ENCODE measurements at regions not wholly inside any gene's neighbourhood (a gene's known extent, or its start where the extent isn't known, plus 50 kb on each side); places are given as distances from the start of the nearest gene placed in this dataset.

- H3K27ac ChIP-seq (ENCODE audit: low read depth, low read length): no peak overlapping the region
- 0 out of 4 replicates have a peak, but pooled peaks cover 0 to 4% of the 10 kb centered on the region in 2 experiments for H3K4me1 ChIP-seq (ENCODE audit: control insufficient read depth in 1 of 2, insufficient read depth in 2 of 2, low read length in 2 of 2)
- no peak overlapping the region for H3K4me3 ChIP-seq (replicated peaks in 1 of 2; ENCODE audit: low read depth in 1 of 2, low read length in 2 of 2)
- no peak overlapping the region for H3K9ac ChIP-seq (ENCODE audit: low read length)
- DNase-seq (ENCODE audit: low read depth, low spot score) (no peak), ATAC-seq (no peak)
- H3K36me3 ChIP-seq (ENCODE audit: control insufficient read depth in 1 of 2, insufficient read depth in 2 of 2, low read length in 2 of 2): no peaks in the 10 kb centered on the region
- no peak overlapping the region for H2AFZ ChIP-seq (ENCODE audit: low read depth, low read length, poor library complexity, severe bottlenecking)
- H3K9me2 ChIP-seq (ENCODE audit: insufficient read depth): no peaks in the 10 kb centered on the region
- no peak overlapping the region for H3K4me2 ChIP-seq (ENCODE audit: low read length)
- H4K20me1 ChIP-seq (ENCODE audit: insufficient read depth): no peaks in the 10 kb centered on the region
- BruUV-seq (replicated peaks): no TSS peak
- TF ChIP-seq EZH2phosphoT487 (IDR thresholded peaks at IDR 0.05; ENCODE audit: borderline replicate concordance) (no peak), SIN3A (IDR thresholded peaks at IDR 0.05; ENCODE audit: low read depth) (no peak), SP1 (IDR thresholded peaks at IDR 0.05; ENCODE audit: low read depth) (no peak), RAD21 (IDR thresholded peaks at IDR 0.05; ENCODE audit: low read depth) (no peak), ZFX (IDR thresholded peaks at IDR 0.05) (no peak), SRF (IDR thresholded peaks at IDR 0.05; ENCODE audit: low read depth) (no peak), CEBPB (IDR thresholded peaks at IDR 0.05; ENCODE audit: low read depth) (no peak), ZNF274 (IDR thresholded peaks at IDR 0.05; ENCODE audit: low read depth, low read length) (no peak), EZH2 (IDR thresholded peaks at IDR 0.05) (no peak), TCF7L2 (IDR thresholded peaks at IDR 0.05; ENCODE audit: borderline replicate concordance, extremely low read depth, insufficient read depth, insufficient read length) (no peak), YY1 (IDR thresholded peaks at IDR 0.05; ENCODE audit: extremely low read depth, insufficient replicate concordance, low read depth, low read length) (no peak), MAX (IDR thresholded peaks at IDR 0.05) (no peak)
- TF ChIP-seq, protein P1, sequence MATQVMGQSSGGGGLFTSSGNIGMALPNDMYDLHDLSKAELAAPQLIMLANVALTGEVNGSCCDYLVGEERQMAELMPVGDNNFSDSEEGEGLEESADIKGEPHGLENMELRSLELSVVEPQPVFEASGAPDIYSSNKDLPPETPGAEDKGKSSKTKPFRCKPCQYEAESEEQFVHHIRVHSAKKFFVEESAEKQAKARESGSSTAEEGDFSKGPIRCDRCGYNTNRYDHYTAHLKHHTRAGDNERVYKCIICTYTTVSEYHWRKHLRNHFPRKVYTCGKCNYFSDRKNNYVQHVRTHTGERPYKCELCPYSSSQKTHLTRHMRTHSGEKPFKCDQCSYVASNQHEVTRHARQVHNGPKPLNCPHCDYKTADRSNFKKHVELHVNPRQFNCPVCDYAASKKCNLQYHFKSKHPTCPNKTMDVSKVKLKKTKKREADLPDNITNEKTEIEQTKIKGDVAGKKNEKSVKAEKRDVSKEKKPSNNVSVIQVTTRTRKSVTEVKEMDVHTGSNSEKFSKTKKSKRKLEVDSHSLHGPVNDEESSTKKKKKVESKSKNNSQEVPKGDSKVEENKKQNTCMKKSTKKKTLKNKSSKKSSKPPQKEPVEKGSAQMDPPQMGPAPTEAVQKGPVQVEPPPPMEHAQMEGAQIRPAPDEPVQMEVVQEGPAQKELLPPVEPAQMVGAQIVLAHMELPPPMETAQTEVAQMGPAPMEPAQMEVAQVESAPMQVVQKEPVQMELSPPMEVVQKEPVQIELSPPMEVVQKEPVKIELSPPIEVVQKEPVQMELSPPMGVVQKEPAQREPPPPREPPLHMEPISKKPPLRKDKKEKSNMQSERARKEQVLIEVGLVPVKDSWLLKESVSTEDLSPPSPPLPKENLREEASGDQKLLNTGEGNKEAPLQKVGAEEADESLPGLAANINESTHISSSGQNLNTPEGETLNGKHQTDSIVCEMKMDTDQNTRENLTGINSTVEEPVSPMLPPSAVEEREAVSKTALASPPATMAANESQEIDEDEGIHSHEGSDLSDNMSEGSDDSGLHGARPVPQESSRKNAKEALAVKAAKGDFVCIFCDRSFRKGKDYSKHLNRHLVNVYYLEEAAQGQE (IDR thresholded peaks at IDR 0.05; ENCODE audit: low read depth): no peak
- H3K79me2 ChIP-seq (ENCODE audit: insufficient read depth, low read length): no peaks in the 10 kb centered on the region
- H3K9me3 ChIP-seq (ENCODE audit: control insufficient read depth in 1 of 2, insufficient read depth in 1 of 2, low read depth in 1 of 2, low read length in 2 of 2): no peaks in the 10 kb centered on the region
- no peaks in the 10 kb centered on the region; the same call in none of the 2 replicates for H3K27me3 ChIP-seq (ENCODE audit: insufficient read depth, low read length)
- ChIA-PET POLR2A (no interaction called here), RAD21 (ENCODE audit: low non-redundant PET in 1 of 2, low total read pairs in 2 of 2, uncharacterized antibody in 2 of 2, unreplicated experiment in 2 of 2) (no interaction called here), CTCF (no interaction called here)
- intact Hi-C loops (cut with micrococcal nuclease): no loop called here
Observed at GRCh38 chr1:165052936-165053335, 303.6 kb downstream of the LMX1A start.

Measured in HCT116 (cell line).